22Rv1 (cell line): ENCODE measurements at regions not wholly inside any gene's neighbourhood (a gene's known extent, or its start where the extent isn't known, plus 50 kb on each side); places are given as distances from the start of the nearest gene placed in this dataset.
A peak's percentile ranks its signal among the peaks of the same experiment; 100 is the strongest.

Experiments
- H3K27ac ChIP-seq: fragments of 450-650 bp; 2 replicates; pipeline ENCODE4 v1.5.1; 2017
- CTCF ChIP-seq: fragments of 450-650 bp; IDR thresholded peaks from 2 replicates; pipeline ENCODE4 v1.5.1; 2017; ENCODE audit warnings: mild to moderate bottlenecking
- ZFX ChIP-seq: fragments of 450-650 bp; IDR thresholded peaks from 2 replicates; pipeline ENCODE4 v1.6.1; 2017; ENCODE audit warnings: antibody characterized with exemption, borderline replicate concordance

- no peak for TF ChIP-seq CTCF
- TF ChIP-seq ZFX = no peak
- H3K27ac ChIP-seq = no peak overlapping the region
Observed at GRCh38 chr11:130999086-130999485, 82.8 kb upstream of the SNX19 start.

GRCh38 chr11:130999992-131000770 lies 83.9 kb upstream of the SNX19 start:
- TF ChIP-seq ZFX (no peak), CTCF (no peak)
- H3K27ac ChIP-seq = no peak overlapping the region

GRCh38 chr11:131002145-131002544 lies 85.9 kb upstream of the SNX19 start:
- H3K27ac ChIP-seq = no peak overlapping the region
- TF ChIP-seq CTCF = no peak
- no peak for TF ChIP-seq ZFX

- TF ChIP-seq ZFX (no peak), CTCF (no peak)
- no peak overlapping the region for H3K27ac ChIP-seq
Observed at GRCh38 chr11:131005829-131006228, 89.5 kb upstream of the SNX19 start.

- H3K27ac ChIP-seq = no peak overlapping the region
- TF ChIP-seq ZFX = no peak
- TF ChIP-seq CTCF = peak; percentile 29
Observed at GRCh38 chr11:131025020-131025419, 108.7 kb upstream of the SNX19 start.

GRCh38 chr11:131025421-131026125 lies 109.3 kb upstream of the SNX19 start:
- TF ChIP-seq CTCF = no peak
- TF ChIP-seq ZFX = no peak
- no peak overlapping the region for H3K27ac ChIP-seq

GRCh38 chr11:131027491-131027890 lies 111.2 kb upstream of the SNX19 start:
- TF ChIP-seq CTCF (no peak), ZFX (no peak)
- no peak overlapping the region for H3K27ac ChIP-seq
